ENCODE measurements at regions not wholly inside any gene's neighbourhood (a gene's known extent, or its start where the extent isn't known, plus 50 kb on each side); places are given as distances from the start of the nearest gene placed in this dataset.

GRCh38 chr15:92333709-92334108 is 60.0 kb upstream of the ST8SIA2 start:
- ChIA-PET CTCF (no interaction called here), POLR2A (ENCODE audit: unreplicated experiment) (no interaction called here)
- H3K56ac ChIP-seq (ENCODE audit: extremely low read depth, insufficient read depth, low read length), result no peak overlapping the region
- H2AK5ac ChIP-seq (ENCODE audit: low read depth, low read length), result no peak overlapping the region
- no peak overlapping the region for H3K9ac ChIP-seq (ENCODE audit: low read depth, low read length)
- no peak for ATAC-seq (ENCODE audit: low read depth)
- H2AFZ ChIP-seq (replicated peaks; ENCODE audit: low read length, poor library complexity), result no peak overlapping the region
- no peaks in the 10 kb centered on the region for H3K79me1 ChIP-seq (ENCODE audit: low read depth in 1 of 2, low read length in 2 of 2)
- H4K8ac ChIP-seq (ENCODE audit: low read depth in 2 of 2, low read length in 2 of 2), result no peak overlapping the region
- H4K20me1 ChIP-seq (ENCODE audit: insufficient read depth, low read length), result no peaks in the 10 kb centered on the region
- no peak overlapping the region for H2AK9ac ChIP-seq (replicated peaks; ENCODE audit: low read depth, low read length, poor library complexity)
- peaks cover 7% of the 10 kb centered on the region; the same call in 1 of the 2 replicates for H3K9me3 ChIP-seq (ENCODE audit: control insufficient read depth, insufficient read depth, low read length)
- no peaks in the 10 kb centered on the region for H3K36me3 ChIP-seq (ENCODE audit: control insufficient read depth, insufficient read depth, low read length)
- no peak overlapping the region for H2BK5ac ChIP-seq (ENCODE audit: low read depth, low read length, poor library complexity, severe bottlenecking)
- H2BK120ac ChIP-seq (ENCODE audit: low read depth, low read length), result no peak overlapping the region
- no peak overlapping the region for H3K4me3 ChIP-seq (ENCODE audit: insufficient read depth, low read depth, low read length)
- H3K14ac ChIP-seq (replicated peaks; ENCODE audit: low read depth, low read length), result no peak overlapping the region
- intact Hi-C loops (cut with micrococcal nuclease), result no loop called here
- no peaks in the 10 kb centered on the region for H3K4me1 ChIP-seq (ENCODE audit: control insufficient read depth, insufficient read depth, low read length)
- no peak for TF ChIP-seq USF2 (IDR thresholded peaks at IDR 0.05; ENCODE audit: low read depth, low read length)
- no peak for TF ChIP-seq MAZ (IDR thresholded peaks at IDR 0.05; ENCODE audit: borderline replicate concordance, low read depth, low read length)
- no peak for TF ChIP-seq FOS (IDR thresholded peaks at IDR 0.05; ENCODE audit: low read depth, low read length)
- no peak for TF ChIP-seq MAFK (IDR thresholded peaks at IDR 0.05; ENCODE audit: low read depth, low read length)
- no peak for TF ChIP-seq RAD21 (IDR thresholded peaks at IDR 0.05; ENCODE audit: low read length)
- no peak for TF ChIP-seq ELK1 (IDR thresholded peaks at IDR 0.05; ENCODE audit: borderline replicate concordance, low read depth, low read length)
- TF ChIP-seq MXI1 (IDR thresholded peaks at IDR 0.05; ENCODE audit: borderline replicate concordance, low read depth, low read length), result no peak
- no peak for TF ChIP-seq CTCF (conservative IDR thresholded peaks at IDR 0.05; ENCODE audit: low read depth, low read length)
- TF ChIP-seq RFX5 (IDR thresholded peaks at IDR 0.05; ENCODE audit: low read depth, low read length), result no peak
- H3K23ac ChIP-seq (ENCODE audit: low read depth, low read length), result no peak overlapping the region
- H3K4me2 ChIP-seq (ENCODE audit: low read depth, low read length), result no peak overlapping the region
- H3K4ac ChIP-seq (ENCODE audit: low read depth, low read length), result no peak overlapping the region
- H3K9me1 ChIP-seq (ENCODE audit: insufficient read depth, low read length), result no peaks in the 10 kb centered on the region
- in situ Hi-C loops (cut with MboI; ENCODE audit: low sequenced_read_pairs), result no loop called here
- H2BK20ac ChIP-seq (ENCODE audit: low read depth, low read length), result no peak overlapping the region
- dilution Hi-C loops (cut with HindIII; ENCODE audit: low sequenced_read_pairs, unreplicated experiment), result no loop called here
- H2BK15ac ChIP-seq (ENCODE audit: low read depth, low read length), result no peak overlapping the region
- no peak overlapping the region for H3K27ac ChIP-seq (ENCODE audit: insufficient read depth, low read length)
- no TSS peak for BruUV-seq (replicated peaks)
- no CpG with 5 or more reads among the region's 2 CpGs for WGBS, 2 experiments (ENCODE audit: extremely low coverage in 2 of 2, insufficient read length in 1 of 2)
- no peaks in the 10 kb centered on the region for H3K27me3 ChIP-seq (ENCODE audit: control insufficient read depth, insufficient read depth, low read length)
- no peak overlapping the region for H3K18ac ChIP-seq (ENCODE audit: low read depth, low read length)
- no peak for DNase-seq
- no peak overlapping the region for H4K91ac ChIP-seq (ENCODE audit: insufficient read depth, low read depth, low read length)
- no peak overlapping the region for H4K5ac ChIP-seq (ENCODE audit: low read depth, low read length)

Measured in IMR-90 (cell line).